HG02938 (cell line): ENCODE measurements at regions not wholly inside any gene's neighbourhood (a gene's known extent, or its start where the extent isn't known, plus 50 kb on each side); places are given as distances from the start of the nearest gene placed in this dataset.
"Not testable (repeated sequence)": the region's sequence is repeated elsewhere in the genome, so short reads cannot be mapped to it uniquely, and the experiment has no call there.

ENCODE experiments used
- ATAC-seq: cut with Tn5 transposase; IDR thresholded peaks from one replicate; pipeline ENCODE4 v1.9.1; 2021; ENCODE audit warnings: mild to moderate bottlenecking, moderate library complexity; ENCODE audit not compliant: unreplicated experiment

GRCh38 chr10:33965795-33966581 lies 631.5 kb upstream of the NRP1 start:
- no peak for ATAC-seq

GRCh38 chr10:33963729-33964128 lies 629.3 kb upstream of the NRP1 start:
- no peak for ATAC-seq

GRCh38 chr10:33956322-33956721 lies 621.9 kb upstream of the NRP1 start:
- not testable (repeated sequence) for ATAC-seq

- ATAC-seq: no peak
Observed at GRCh38 chr10:33955676-33956075, 621.2 kb upstream of the NRP1 start.

- ATAC-seq: no peak
Observed at GRCh38 chr10:33952692-33953360, 618.4 kb upstream of the NRP1 start.

GRCh38 chr10:33950206-33950605 lies 615.7 kb upstream of the NRP1 start:
- ATAC-seq: no peak

GRCh38 chr10:33947544-33947943 lies 613.1 kb upstream of the NRP1 start:
- ATAC-seq: no peak

- no peak for ATAC-seq
Observed at GRCh38 chr10:33945051-33945450, 610.6 kb upstream of the NRP1 start.

- ATAC-seq: no peak
Observed at GRCh38 chr10:33942508-33942907, 608.0 kb upstream of the NRP1 start.

- ATAC-seq: no peak
Observed at GRCh38 chr10:33939892-33940291, 605.4 kb upstream of the NRP1 start.

- no peak for ATAC-seq
Observed at GRCh38 chr10:33939410-33939809, 604.9 kb upstream of the NRP1 start.

GRCh38 chr10:33938001-33938400 lies 603.5 kb upstream of the NRP1 start:
- no peak for ATAC-seq

- no peak for ATAC-seq
Observed at GRCh38 chr10:33937036-33937730, 602.7 kb upstream of the NRP1 start.

- no peak for ATAC-seq
Observed at GRCh38 chr10:33935350-33935749, 600.9 kb upstream of the NRP1 start.

- ATAC-seq: no peak
Observed at GRCh38 chr10:33930079-33930478, 595.6 kb upstream of the NRP1 start.

- ATAC-seq: no peak
Observed at GRCh38 chr10:33927347-33927746, 592.9 kb upstream of the NRP1 start.

GRCh38 chr10:33921970-33922605 lies 587.6 kb upstream of the NRP1 start:
- no peak for ATAC-seq

GRCh38 chr10:33920351-33920750 lies 585.9 kb upstream of the NRP1 start:
- ATAC-seq: no peak

- ATAC-seq: no peak
Observed at GRCh38 chr10:33919244-33919643, 584.8 kb upstream of the NRP1 start.

GRCh38 chr10:33917069-33917780 lies 582.8 kb upstream of the NRP1 start:
- ATAC-seq: no peak

- no peak for ATAC-seq
Observed at GRCh38 chr10:33914746-33915145, 580.3 kb upstream of the NRP1 start.
